ENCODE measurements at regions not wholly inside any gene's neighbourhood (a gene's known extent, or its start where the extent isn't known, plus 50 kb on each side); places are given as distances from the start of the nearest gene placed in this dataset.

GRCh38 chr10:124283215-124283948, 135.3 kb downstream of the OAT start:
- Histone ChIP-seq H3K27ac (ENCODE audit: control insufficient read depth, insufficient read depth) (no peak overlapping the region), H3K27me3 (replicated peaks in 1 of 2; ENCODE audit: control insufficient read depth in 2 of 2, insufficient read depth in 2 of 2, low read length in 1 of 2) (no peaks in the 10 kb centered on the region; a peak in 1 of 4 replicates), H3K36me3 (ENCODE audit: control insufficient read depth in 2 of 2, insufficient read depth in 2 of 2, low read length in 1 of 2) (no peaks in the 10 kb centered on the region), H3K79me2 (ENCODE audit: control insufficient read depth, insufficient read depth, low read length) (no peaks in the 10 kb centered on the region), H2AFZ (ENCODE audit: control insufficient read depth, low read depth, low read length) (no peak overlapping the region), H3K9me3 (replicated peaks; ENCODE audit: control insufficient read depth, insufficient read depth, low read length) (no peaks in the 10 kb centered on the region; the same call in 2 of the 3 replicates), H4K20me1 (ENCODE audit: control insufficient read depth, insufficient read depth) (no peaks in the 10 kb centered on the region), H3K9ac (ENCODE audit: control insufficient read depth, insufficient read depth, low read length) (no peak overlapping the region), H3K4me1 (ENCODE audit: control insufficient read depth, insufficient read depth, low read length) (peaks cover 31% of the 10 kb centered on the region), H3K4me3 (no peak overlapping the region), H3K4me2 (ENCODE audit: control insufficient read depth, insufficient read depth) (no peak overlapping the region)
- SMC1A ChIA-PET (ENCODE audit: uncharacterized antibody, unreplicated experiment) = interaction anchor here (4.2 kb wide), 1 partner anchor 32 kb away, joined by 23 read pairs; no protein-coding TSS in a partner anchor
- ATAC-seq (no peak), DNase-seq (ENCODE audit: low read depth, low spot score) (no peak), FAIRE-seq (no peak)
- in situ Hi-C loops (cut with MboI) (loop anchor here (10.0 kb wide), 1 partner anchor 889 kb away; no protein-coding TSS in a partner anchor), intact Hi-C loops (cut with micrococcal nuclease; ENCODE audit: unreplicated experiment) (no loop called here)
- no peak for TF ChIP-seq SP1 (IDR thresholded peaks at IDR 0.05; ENCODE audit: low read depth, low read length)
- no peak for TF ChIP-seq NR2C2 (IDR thresholded peaks at IDR 0.05; ENCODE audit: borderline replicate concordance, control insufficient read depth, insufficient read length, low read depth)
- TF ChIP-seq NFIC (IDR thresholded peaks at IDR 0.05; ENCODE audit: low read depth, low read length) = no peak
- TF ChIP-seq PAX8 (IDR thresholded peaks at IDR 0.05) = no peak
- no peak for TF ChIP-seq NR2C1 (IDR thresholded peaks at IDR 0.05)
- TF ChIP-seq MAX (IDR thresholded peaks at IDR 0.05; ENCODE audit: low read depth, low read length) = no peak
- TF ChIP-seq ESRRA (IDR thresholded peaks at IDR 0.05; ENCODE audit: low read length) = no peak
- no peak for TF ChIP-seq YBX1 (IDR thresholded peaks at IDR 0.05)
- TF ChIP-seq RB1 (IDR thresholded peaks at IDR 0.05; ENCODE audit: borderline replicate concordance) = no peak
- TF ChIP-seq KLF5 (IDR thresholded peaks at IDR 0.05; ENCODE audit: partially characterized antibody) = no peak
- no peak for TF ChIP-seq ATF2 (IDR thresholded peaks at IDR 0.05; ENCODE audit: low read length)
- no peak for TF ChIP-seq FOS (IDR thresholded peaks at IDR 0.05; ENCODE audit: borderline replicate concordance, extremely low read depth, insufficient read length)
- TF ChIP-seq TBL1XR1 (IDR thresholded peaks at IDR 0.05; ENCODE audit: low read depth, low read length) = no peak
- no peak for TF ChIP-seq STAT1 (conservative IDR thresholded peaks at IDR 0.05)
- TF ChIP-seq RELB (IDR thresholded peaks at IDR 0.05; ENCODE audit: low read depth) = no peak
- no peak for TF ChIP-seq MLLT1 (IDR thresholded peaks at IDR 0.05)
- TF ChIP-seq BMI1 (IDR thresholded peaks at IDR 0.05; ENCODE audit: borderline replicate concordance) = no peak
- no peak for TF ChIP-seq POLR2A (IDR thresholded peaks at IDR 0.05; ENCODE audit: low read depth, low read length)
- no peak for TF ChIP-seq KAT2A (conservative IDR thresholded peaks at IDR 0.05; ENCODE audit: control insufficient read depth, low read depth, low read length)
- no peak for TF ChIP-seq SPI1 (IDR thresholded peaks at IDR 0.05; ENCODE audit: borderline replicate concordance, insufficient read depth, low read depth, low read length)
- CTCF ChIA-PET = interaction anchor here (0.6 kb wide), 1 partner anchor 822 kb away, joined by 3 read pairs; no protein-coding TSS in a partner anchor
- no TSS peak for BruUV-seq (replicated peaks)
- RAD21 ChIA-PET (ENCODE audit: unreplicated experiment) = no interaction called here
- POLR2A ChIA-PET = no interaction called here
- 89% methylated on average over 8 of the region's 8 CpGs for WGBS (ENCODE audit: insufficient coverage, insufficient replicate concordance, low lambda C conversion rate, missing lambda C conversion rate)

All from GM12878 (cell line).